Left cardiac atrium (tissue), 4 donors: ENCODE measurements at regions not wholly inside any gene's neighbourhood (a gene's known extent, or its start where the extent isn't known, plus 50 kb on each side); places are given as distances from the start of the nearest gene placed in this dataset.
"Not testable (repeated sequence)": the region's sequence is repeated elsewhere in the genome, so short reads cannot be mapped to it uniquely, and the experiment has no call there.

Experiments used
- ATAC-seq, 2 donors: fragments of 200-7000 bp; cut with Tn5 transposase; one replicate each; pipeline ENCODE4 v1.9.1; 2020; ENCODE audit warnings: mild to moderate bottlenecking in 2 of 2, moderate library complexity in 2 of 2
- DNase-seq: peaks from one replicate; pipeline ENCODE4 v3.0.0-alpha.2; 2020
- intact Hi-C, 2 donors: fragments of 100-400 bp; cut with DNase I; formaldehyde crosslinking; loops; one replicate each; pipeline versions ENCODE4 v1.14.1 to v1.15.1; 2022 to 2023
- donor health status: DM: no; HTN: yes; CAD: no.
- donor health status: DM: no; HTN: yes; CAD: no; lungs with severe emphysema.
- donor health status: DM: yes; HTN: yes; CAD: no.
- donor health status: Dilated cardiomyopathy.

- DNase-seq (no peak), ATAC-seq (no peak)
- intact Hi-C loops = no loop called here
Measured at GRCh38 chr13:102538938-102539337, 57.8 kb upstream of the TPP2 start.

- ATAC-seq (no peak), DNase-seq (no peak)
- intact Hi-C loops = no loop called here
Measured at GRCh38 chr13:102536695-102537485, 59.9 kb upstream of the TPP2 start.

DNA sequence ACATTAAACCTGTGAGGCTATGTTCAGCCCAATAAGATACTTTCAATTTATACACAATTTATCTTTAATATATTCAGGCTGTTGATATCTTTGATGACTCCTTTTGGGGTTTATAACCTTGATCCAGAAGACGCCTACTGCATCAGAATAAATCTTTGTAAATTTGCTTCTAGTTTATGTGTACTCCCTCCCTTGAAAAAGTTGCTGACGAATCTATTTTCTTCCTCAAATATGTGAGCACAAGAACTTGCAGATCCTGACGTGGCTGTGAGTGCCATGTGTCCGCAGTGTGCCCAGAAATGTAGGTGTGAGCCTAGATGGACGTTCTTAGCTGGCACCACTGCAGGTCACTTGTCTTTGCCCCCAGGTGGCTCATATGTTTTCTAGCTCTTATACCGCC lies 60.6 kb upstream of the TPP2 start:
- intact Hi-C loops = no loop called here
- no peak for DNase-seq
- no peak for ATAC-seq

DNA sequence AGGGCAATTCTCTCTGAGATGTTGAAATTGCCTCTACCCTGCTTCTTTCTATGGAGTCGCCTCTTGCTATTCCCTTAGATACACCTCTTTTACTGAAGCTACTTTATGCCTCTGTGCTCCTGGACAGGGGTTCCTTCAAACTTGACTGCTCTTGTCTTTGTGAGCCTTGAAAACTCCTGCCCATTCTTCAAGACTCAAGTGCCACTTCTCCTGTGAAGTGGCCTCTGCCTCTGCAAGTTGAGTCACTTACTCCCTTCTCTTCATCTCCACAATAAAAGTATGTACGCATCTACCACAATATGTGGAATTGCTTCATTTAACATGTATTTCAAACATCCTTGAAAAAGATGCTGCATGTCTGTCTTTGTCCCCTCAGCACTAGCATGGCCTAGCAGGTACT lies 66.0 kb upstream of the TPP2 start:
- DNase-seq (no peak), ATAC-seq (no peak)
- intact Hi-C loops = no loop called here

GRCh38 chr13:102522251-102522650 lies 74.5 kb upstream of the TPP2 start:
- ATAC-seq, DNase-seq, intact Hi-C loops: not testable (repeated sequence)

- no peak for DNase-seq
Measured at GRCh38 chr13:102517959-102518358, 78.8 kb upstream of the TPP2 start.

GRCh38 chr13:102510072-102510471 lies 86.7 kb upstream of the TPP2 start:
- no peak for ATAC-seq
- intact Hi-C loops = no loop called here

More at GRCh38 chr13:102517959-102518358, 78.8 kb upstream of the TPP2 start:
- intact Hi-C loops = no loop called here
- ATAC-seq = no peak

GRCh38 chr13:102508411-102508810 lies 88.4 kb upstream of the TPP2 start:
- ATAC-seq (no peak), DNase-seq (no peak)
- intact Hi-C loops = no loop called here

More at GRCh38 chr13:102510072-102510471, 86.7 kb upstream of the TPP2 start:
- no peak for DNase-seq

DNA sequence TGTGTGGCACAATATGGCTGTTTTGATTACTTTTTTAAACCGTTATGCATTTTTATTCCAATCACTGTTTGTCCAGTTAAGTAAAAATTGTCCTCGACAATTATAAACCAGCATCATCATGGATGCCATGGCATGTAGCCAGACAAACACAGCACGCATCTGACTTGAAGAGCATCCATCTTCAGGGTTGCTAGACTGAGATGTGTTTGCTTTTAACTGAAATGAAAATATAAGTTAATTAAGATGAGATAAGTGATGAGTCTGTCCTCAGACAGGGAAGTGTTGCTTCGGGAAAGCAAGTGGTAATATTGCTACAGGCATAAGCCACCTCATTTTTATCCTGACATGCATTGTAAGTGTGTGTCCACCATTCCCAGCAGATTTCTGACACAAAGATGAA lies 92.8 kb upstream of the TPP2 start:
- intact Hi-C loops = no loop called here
- no peak for ATAC-seq
- DNase-seq = no peak

DNA sequence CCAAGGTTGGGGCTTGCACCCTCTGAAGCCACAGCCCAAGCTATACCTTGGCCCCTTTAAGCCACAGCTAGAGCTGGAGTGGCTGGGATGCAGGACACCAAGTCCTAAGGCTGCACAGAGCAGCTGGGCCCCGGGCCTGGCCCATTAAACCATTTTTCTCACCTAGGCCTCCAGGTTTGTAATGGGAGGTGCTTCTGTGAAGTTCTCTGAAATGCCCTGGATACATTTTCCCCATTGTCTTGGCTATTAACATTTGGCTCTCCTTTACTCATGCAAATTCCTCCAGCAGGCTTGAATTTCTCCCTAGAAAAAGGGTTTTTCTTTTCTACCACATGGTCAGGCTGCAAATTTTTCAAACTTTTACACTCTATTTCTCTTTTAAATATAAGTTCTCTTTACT lies 93.8 kb upstream of the FGF14 start:
- DNase-seq (no peak), ATAC-seq (no peak)
- intact Hi-C loops = no loop called here

DNA sequence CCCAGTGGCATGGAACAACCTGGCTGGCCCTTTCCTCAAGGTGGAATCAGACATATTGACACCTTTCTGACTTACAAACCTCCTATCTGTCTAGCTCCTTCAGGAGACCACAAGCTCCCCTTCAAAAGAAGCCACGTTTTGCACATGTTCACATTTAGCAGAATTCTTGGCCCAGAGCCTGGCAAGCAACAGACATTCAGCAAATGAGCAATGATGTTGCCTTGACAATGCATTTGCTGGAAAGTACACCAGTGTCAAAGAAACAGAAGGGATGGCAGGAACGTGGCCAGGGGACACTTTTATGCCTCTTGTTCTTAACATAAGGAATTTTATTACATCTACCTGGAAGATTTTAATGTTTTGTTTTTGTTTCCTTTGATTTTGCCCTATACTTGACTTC lies 85.5 kb upstream of the FGF14 start:
- DNase-seq (no peak), ATAC-seq (no peak)
- intact Hi-C loops = no loop called here

DNA sequence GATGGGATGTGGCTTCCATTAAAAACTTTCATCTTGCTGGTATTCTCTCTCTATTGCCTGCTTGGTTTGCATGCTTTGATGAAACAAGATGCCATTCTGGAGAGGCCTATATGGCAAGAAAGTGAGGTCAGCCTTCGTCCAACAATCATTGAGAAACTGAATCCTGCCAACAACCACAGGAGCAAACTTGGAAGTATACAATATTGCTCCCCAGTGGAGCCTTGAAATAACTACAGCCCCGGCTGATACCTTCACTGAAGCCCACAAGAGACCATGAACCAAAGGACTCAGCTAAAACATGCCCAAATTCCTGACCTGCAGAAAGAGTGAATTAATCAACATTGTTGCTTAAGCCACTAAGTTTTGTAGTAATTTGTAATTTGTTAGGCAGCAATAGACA lies 82.5 kb upstream of the FGF14 start:
- ATAC-seq = no peak
- intact Hi-C loops = no loop called here
- DNase-seq = no peak

- intact Hi-C loops = no loop called here
- ATAC-seq = no peak
Measured at GRCh38 chr13:102472650-102473049, 70.8 kb upstream of the FGF14 start.

GRCh38 chr13:102470283-102470917 lies 68.6 kb upstream of the FGF14 start:
- no peak for DNase-seq
- intact Hi-C loops = no loop called here
- no peak for ATAC-seq

More at GRCh38 chr13:102472650-102473049, 70.8 kb upstream of the FGF14 start:
- no peak for DNase-seq

- DNase-seq (no peak), ATAC-seq (no peak)
- intact Hi-C loops = loop anchor here in 1 of 2 donors (10.0 kb wide), 1 partner anchor 272 kb away; no protein-coding TSS in a partner anchor
Measured at GRCh38 chr13:102466610-102467190, 64.9 kb upstream of the FGF14 start.

DNA sequence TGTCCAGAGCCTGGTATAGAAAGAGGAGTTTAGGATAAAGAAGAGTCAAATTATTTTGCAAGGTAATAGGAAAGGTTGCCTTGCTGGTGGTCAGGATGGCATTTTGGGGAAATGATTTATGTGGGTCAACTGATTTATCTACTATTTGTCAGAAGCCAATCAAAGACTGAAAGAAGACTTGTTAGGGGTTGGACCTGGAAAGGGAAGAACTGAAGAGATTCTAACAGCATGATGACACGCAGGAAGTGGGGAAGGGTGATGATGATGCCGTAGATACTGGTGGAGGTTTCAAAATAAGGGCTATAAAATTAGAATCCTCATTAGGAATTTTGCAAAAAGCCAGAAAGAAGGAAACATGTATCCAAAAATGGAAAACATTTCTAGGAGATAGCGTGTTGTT lies 60.7 kb upstream of the FGF14 start:
- ATAC-seq = no peak
- intact Hi-C loops = loop anchor here in 1 of 2 donors (10.0 kb wide), 1 partner anchor 268 kb away; no protein-coding TSS in a partner anchor
- no peak for DNase-seq

DNA sequence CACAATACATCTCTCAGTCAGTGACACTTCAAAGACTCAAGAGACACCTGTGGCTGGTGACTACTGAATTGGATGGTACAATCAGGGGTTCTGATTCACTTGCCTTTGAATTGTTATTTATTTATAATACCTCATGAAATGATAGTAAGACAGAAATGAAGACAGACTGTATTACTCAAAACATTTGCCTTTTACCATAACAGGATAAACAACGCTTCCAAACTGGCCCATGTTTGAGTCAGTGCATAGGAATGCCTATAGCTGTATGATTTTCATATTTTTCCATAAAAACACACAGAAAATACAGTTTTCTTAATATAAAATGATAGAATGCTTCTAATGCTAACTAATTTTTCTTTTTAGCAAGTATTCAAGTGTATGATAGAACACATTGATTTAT lies 59.5 kb upstream of the FGF14 start:
- DNase-seq (no peak), ATAC-seq (no peak)
- intact Hi-C loops = loop anchor here in 1 of 2 donors (10.0 kb wide), 1 partner anchor 267 kb away; no protein-coding TSS in a partner anchor

DNA sequence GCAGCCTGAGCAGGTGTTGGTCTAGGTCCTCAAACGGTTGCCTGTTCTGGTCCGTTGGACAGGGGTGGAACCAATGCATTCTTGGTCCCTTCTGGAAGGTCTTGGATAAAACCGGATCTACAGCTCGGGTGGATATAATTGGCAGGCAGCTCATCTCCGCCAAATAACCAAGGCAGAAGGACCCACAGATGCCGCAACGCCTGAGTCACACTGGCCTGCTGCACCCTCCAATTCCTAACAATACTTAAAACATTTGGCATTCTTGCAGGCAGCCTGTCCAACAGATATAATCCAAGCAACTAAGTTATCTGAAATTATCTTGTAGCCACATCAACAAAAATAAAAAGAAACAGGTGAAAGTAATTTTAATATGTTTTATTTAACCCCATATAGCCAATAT lies 59.0 kb upstream of the FGF14 start:
- ATAC-seq (no peak), DNase-seq (no peak)
- intact Hi-C loops = loop anchor here in 1 of 2 donors (10.0 kb wide), 1 partner anchor 266 kb away; no protein-coding TSS in a partner anchor

DNA sequence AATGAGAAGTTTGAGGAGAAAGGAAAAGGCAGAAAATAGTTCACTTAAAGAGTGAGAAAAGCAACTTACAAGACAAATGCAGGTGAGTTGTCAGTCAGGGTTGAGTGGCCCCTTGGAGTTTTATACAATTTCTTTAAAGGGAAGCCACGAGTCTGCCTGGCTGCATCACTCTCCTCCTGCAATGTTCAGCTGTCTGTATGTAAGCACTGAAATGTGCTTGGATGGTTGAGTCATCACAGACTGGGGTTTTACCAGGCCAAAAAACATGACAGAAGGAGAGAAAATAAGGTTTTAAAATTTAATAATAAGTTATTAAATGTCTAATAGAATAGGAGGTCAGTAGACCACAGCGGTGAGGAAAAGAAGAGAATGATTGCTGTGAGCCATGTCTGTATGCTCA lies 51.0 kb upstream of the FGF14 start:
- ATAC-seq = peak in 1 of 2 donors; percentile 41
- no peak for DNase-seq
- intact Hi-C loops = loop anchor here in 1 of 2 donors (10.0 kb wide), 1 partner anchor 248 kb away; no protein-coding TSS in a partner anchor
